ENCODE measurements at regions not wholly inside any gene's neighbourhood (a gene's known extent, or its start where the extent isn't known, plus 50 kb on each side); places are given as distances from the start of the nearest gene placed in this dataset.
"Not testable (repeated sequence)": the region's sequence is repeated elsewhere in the genome, so short reads cannot be mapped to it uniquely, and the experiment has no call there.

- not testable (repeated sequence) for TF ChIP-seq CTCF (IDR thresholded peaks at IDR 0.05; ENCODE audit: low read length); EZH2 (optimal IDR thresholded peaks at IDR 0.05; ENCODE audit: low read depth, low read length); EZH2phosphoT487 (IDR thresholded peaks at IDR 0.05; ENCODE audit: low read length)
Observed at GRCh38 chr4:4052933-4053332, 173.8 kb downstream of the OTOP1 start.
